ENCODE measurements at regions not wholly inside any gene's neighbourhood (a gene's known extent, or its start where the extent isn't known, plus 50 kb on each side); places are given as distances from the start of the nearest gene placed in this dataset.

DNA sequence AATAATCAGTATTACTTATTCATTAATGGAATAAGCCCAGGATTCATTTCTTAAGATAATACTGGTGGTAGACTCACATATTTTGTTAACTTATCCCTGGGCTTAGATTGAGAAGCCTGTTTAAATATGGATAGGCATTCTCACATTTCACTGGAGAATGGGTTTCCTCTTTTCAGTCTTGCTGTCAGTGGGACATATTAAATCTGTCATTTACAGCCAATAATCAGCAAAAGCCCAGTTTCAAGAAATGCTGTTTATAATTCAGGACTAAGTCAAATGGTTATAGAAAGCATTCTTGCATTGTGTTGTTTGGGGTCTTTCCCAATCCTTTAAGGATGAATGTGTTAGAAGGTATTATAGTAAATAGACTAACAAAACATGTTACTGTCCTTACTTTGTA, 143.7 kb upstream of the NAALADL2 start:
- Mint-ChIP-seq H3K4me1 (no peaks in the 10 kb centered on the region), H3K4me3 (no peak overlapping the region), H3K9me3 (peaks cover 0 to 20% (median 4%) of the 10 kb centered on the region in 7 donors), H3K27me3 (ENCODE audit: low read depth in 3 of 3) (no peaks in the 10 kb centered on the region), H3K36me3 (no peaks in the 10 kb centered on the region), H3K27ac (no peak overlapping the region)
- H3K27me3 ChIP-seq (ENCODE audit: control insufficient read depth in 2 of 2, insufficient read depth in 2 of 2, low read length in 2 of 2), result no peaks in the 10 kb centered on the region
- H3K4me2 ChIP-seq (replicated peaks; ENCODE audit: extremely low read depth, low read length, poor library complexity, severe bottlenecking), result no peak overlapping the region
- H3K4me1 ChIP-seq (ENCODE audit: control insufficient read depth in 1 of 2, insufficient read depth in 2 of 2, low read length in 2 of 2), result no peaks in the 10 kb centered on the region
- intact Hi-C loops (cut with micrococcal nuclease), result no loop called here
- DNase-seq, result no peak
- H3K27ac ChIP-seq (ENCODE audit: low read depth in 1 of 2, low read length in 2 of 2), result no peak overlapping the region
- no peaks in the 10 kb centered on the region for H3K79me2 ChIP-seq (ENCODE audit: insufficient read depth, low read length)
- H3K9ac ChIP-seq (ENCODE audit: insufficient read depth, low read length, poor library complexity, severe bottlenecking), result no peak overlapping the region
- H4K20me1 ChIP-seq (ENCODE audit: insufficient read depth, low read length), result no peaks in the 10 kb centered on the region
- no peaks in the 10 kb centered on the region for H3K36me3 ChIP-seq (replicated peaks in 1 of 2; ENCODE audit: control insufficient read depth in 1 of 2, insufficient read depth in 2 of 2, low read length in 2 of 2)
- peaks cover 0 to 3% of the 10 kb centered on the region in 2 donors for H3K9me3 ChIP-seq (replicated peaks in 1 of 2; ENCODE audit: control insufficient read depth in 1 of 2, insufficient read depth in 1 of 2, low read length in 2 of 2)
- TF ChIP-seq CTCF (IDR thresholded peaks at IDR 0.05), result no peak
- H3K4me3 ChIP-seq (replicated peaks in 1 of 3; ENCODE audit: low read depth in 2 of 3, low read length in 3 of 3), result no peak overlapping the region
- H2AFZ ChIP-seq (ENCODE audit: insufficient read depth, low read depth, low read length, poor library complexity, severe bottlenecking), result no peak overlapping the region

- H4K20me1 ChIP-seq (ENCODE audit: insufficient read depth, low read length), result no peaks in the 10 kb centered on the region
These were observed 142.1 kb upstream of the NAALADL2 start for GRCh38 chr3:174716956-174717505.

More at GRCh38 chr3:174716956-174717505, 142.1 kb upstream of the NAALADL2 start:
- Histone ChIP-seq H3K9me3 (replicated peaks in 1 of 2; ENCODE audit: control insufficient read depth in 1 of 2, insufficient read depth in 1 of 2, low read length in 2 of 2) (peaks cover 0 to 3% of the 10 kb centered on the region in 2 donors), H3K27ac (ENCODE audit: low read depth in 1 of 2, low read length in 2 of 2) (no peak overlapping the region), H3K36me3 (replicated peaks in 1 of 2; ENCODE audit: control insufficient read depth in 1 of 2, insufficient read depth in 2 of 2, low read length in 2 of 2) (no peaks in the 10 kb centered on the region), H3K9ac (ENCODE audit: insufficient read depth, low read length, poor library complexity, severe bottlenecking) (no peak overlapping the region), H2AFZ (ENCODE audit: insufficient read depth, low read depth, low read length, poor library complexity, severe bottlenecking) (no peak overlapping the region), H3K4me1 (ENCODE audit: control insufficient read depth in 1 of 2, insufficient read depth in 2 of 2, low read length in 2 of 2) (no peaks in the 10 kb centered on the region), H3K27me3 (ENCODE audit: control insufficient read depth in 2 of 2, insufficient read depth in 2 of 2, low read length in 2 of 2) (no peaks in the 10 kb centered on the region), H3K79me2 (ENCODE audit: insufficient read depth, low read length) (no peaks in the 10 kb centered on the region), H3K4me2 (replicated peaks; ENCODE audit: extremely low read depth, low read length, poor library complexity, severe bottlenecking) (no peak overlapping the region), H3K4me3 (replicated peaks in 1 of 3; ENCODE audit: low read depth in 2 of 3, low read length in 3 of 3) (no peak overlapping the region)
- H3K27me3 Mint-ChIP-seq (ENCODE audit: low read depth in 3 of 3), result no peaks in the 10 kb centered on the region
- DNase-seq, result no peak
- no peak for TF ChIP-seq CTCF (IDR thresholded peaks at IDR 0.05)
- no CpG with 5 or more reads among the region's 2 CpGs for WGBS (ENCODE audit: insufficient coverage)
- H3K9me3 Mint-ChIP-seq, result peaks cover 0 to 18% (median 4%) of the 10 kb centered on the region in 7 donors
- H3K36me3 Mint-ChIP-seq, result no peaks in the 10 kb centered on the region
- H3K4me3 Mint-ChIP-seq, result no peak overlapping the region
- intact Hi-C loops (cut with micrococcal nuclease), result no loop called here
- H3K27ac Mint-ChIP-seq, result no peak overlapping the region
- no peaks in the 10 kb centered on the region for H3K4me1 Mint-ChIP-seq
